IMR-90 (cell line): ENCODE measurements at regions not wholly inside any gene's neighbourhood (a gene's known extent, or its start where the extent isn't known, plus 50 kb on each side); places are given as distances from the start of the nearest gene placed in this dataset.

Experiments used
- ATAC-seq: fragments of 200-7000 bp; cut with Tn5 transposase; 2 replicates; pipeline ENCODE4 v1.9.1; 2020; ENCODE audit warnings: low read depth, mild to moderate bottlenecking, moderate library complexity
- BruUV-seq: library from RNA; stranded (reverse); fragments of 400-500 nt; replicated peaks from 2 replicates; lab custom pipeline; 2021; lab: Mats Ljungman, UMichigan
- CTCF ChIA-PET: fragments of 300-600 bp; formaldehyde crosslinking; extraction: SDS; loops from one replicate; lab custom pipeline; 2021; ENCODE audit warnings: antibody characterized with exemption; lab: Yijun Ruan, JAX
- POLR2A ChIA-PET: fragments of 300-600 bp; sonication (Branson Sonifier 250); formaldehyde crosslinking; loops from one replicate; lab custom pipeline; 2022; ENCODE audit warnings: antibody characterized with exemption; ENCODE audit not compliant: unreplicated experiment; lab: Charles Lee
- DNase-seq: peaks from one replicate; pipeline ENCODE4 v3.0.0; 2013
- H2AFZ ChIP-seq: replicated peaks from 2 replicates; pipeline ENCODE3; 2013; ENCODE audit warnings: low read length, mild to moderate bottlenecking; ENCODE audit not compliant: poor library complexity
- H2AK5ac ChIP-seq: 2 replicates; pipeline ENCODE4 v1.6.1; 2013; ENCODE audit warnings: low read depth, low read length, inconsistent platforms
- H2AK9ac ChIP-seq: replicated peaks from 2 replicates; pipeline ENCODE3; 2013; ENCODE audit warnings: mild to moderate bottlenecking, low read depth, low read length, moderate library complexity; ENCODE audit not compliant: poor library complexity
- H2BK120ac ChIP-seq: 2 replicates; pipeline ENCODE4 v1.6.1; 2013; ENCODE audit warnings: low read depth, low read length, inconsistent platforms
- H2BK15ac ChIP-seq: 3 replicates; pipeline ENCODE4 v1.6.1; 2013; ENCODE audit warnings: low read depth, low read length, inconsistent platforms
- H2BK20ac ChIP-seq: 2 replicates; pipeline ENCODE4 v1.6.1; 2013; ENCODE audit warnings: low read depth, mild to moderate bottlenecking, inconsistent platforms, low read length, moderate library complexity
- H2BK5ac ChIP-seq: 2 replicates; pipeline ENCODE4 v1.6.1; 2013; ENCODE audit warnings: mild to moderate bottlenecking, low read depth, low read length, inconsistent platforms; ENCODE audit not compliant: poor library complexity, severe bottlenecking
- H3K14ac ChIP-seq: replicated peaks from 2 replicates; pipeline ENCODE4 v1.6.1; 2013; ENCODE audit warnings: low read depth, low read length, inconsistent platforms
- H3K18ac ChIP-seq: 2 replicates; pipeline ENCODE4 v1.6.1; 2013; ENCODE audit warnings: low read depth, low read length, control low read depth
- H3K23ac ChIP-seq: 2 replicates; pipeline ENCODE4 v1.6.1; 2013; ENCODE audit warnings: low read depth, low read length, inconsistent platforms
- H3K27ac ChIP-seq: 2 replicates; pipeline ENCODE4 v1.5.1; 2013; ENCODE audit warnings: mild to moderate bottlenecking, control low read depth, low read length; ENCODE audit not compliant: insufficient read depth
- H3K27me3 ChIP-seq: 2 replicates; pipeline ENCODE4 v1.6.1; 2013; ENCODE audit warnings: low read length; ENCODE audit not compliant: control insufficient read depth, insufficient read depth
- H3K36me3 ChIP-seq: 2 replicates; pipeline ENCODE4 v1.6.1; 2013; ENCODE audit warnings: low read length, mixed read lengths; ENCODE audit not compliant: control insufficient read depth, insufficient read depth
- H3K4ac ChIP-seq: 2 replicates; pipeline ENCODE4 v1.6.1; 2013; ENCODE audit warnings: low read depth, low read length, inconsistent platforms
- H3K4me1 ChIP-seq: 2 replicates; pipeline ENCODE4 v1.6.1; 2013; ENCODE audit warnings: low read length, mixed read lengths; ENCODE audit not compliant: control insufficient read depth, insufficient read depth
- H3K4me2 ChIP-seq: 2 replicates; pipeline ENCODE4 v1.6.1; 2013; ENCODE audit warnings: low read depth, mild to moderate bottlenecking, control low read depth, low read length, moderate library complexity
- H3K4me3 ChIP-seq: 2 replicates; pipeline ENCODE4 v1.5.1; 2013; ENCODE audit warnings: low read depth, mild to moderate bottlenecking, control low read depth, low read length, moderate library complexity; ENCODE audit not compliant: insufficient read depth
- H3K56ac ChIP-seq: 2 replicates; pipeline ENCODE4 v1.6.1; 2013; ENCODE audit warnings: low read length, inconsistent platforms; ENCODE audit not compliant: insufficient read depth; ENCODE audit errors: extremely low read depth
- H3K79me1 ChIP-seq, 2 experiments: 2 replicates each; pipeline ENCODE4 v1.6.1; 2013; ENCODE audit warnings: low read length in 2 of 2, inconsistent platforms in 1 of 2, low read depth in 1 of 2
- H3K9ac ChIP-seq: 2 replicates; pipeline ENCODE4 v1.6.1; 2013; ENCODE audit warnings: low read depth, low read length, control low read depth
- H3K9me1 ChIP-seq: 2 replicates; pipeline ENCODE4 v1.6.1; 2013; ENCODE audit warnings: low read length, inconsistent platforms; ENCODE audit not compliant: insufficient read depth
- H3K9me3 ChIP-seq: 2 replicates; pipeline ENCODE4 v1.6.1; 2013; ENCODE audit warnings: low read length; ENCODE audit not compliant: control insufficient read depth, insufficient read depth
- H4K20me1 ChIP-seq: 2 replicates; pipeline ENCODE4 v1.6.1; 2013; ENCODE audit warnings: low read length, inconsistent platforms; ENCODE audit not compliant: insufficient read depth
- H4K5ac ChIP-seq: 2 replicates; pipeline ENCODE4 v1.6.1; 2013; ENCODE audit warnings: mild to moderate bottlenecking, low read depth, low read length, control low read depth
- H4K8ac ChIP-seq, 2 experiments: 2 replicates each; pipeline ENCODE4 v1.6.1; 2013; ENCODE audit warnings: low read depth in 2 of 2, low read length in 2 of 2, control low read depth in 1 of 2, inconsistent platforms in 1 of 2
- H4K91ac ChIP-seq: 2 replicates; pipeline ENCODE4 v1.6.1; 2013; ENCODE audit warnings: low read depth, low read length, inconsistent platforms; ENCODE audit not compliant: insufficient read depth
- BHLHE40 ChIP-seq: fragments of 150-350 bp; IDR thresholded peaks from 2 replicates; pipeline ENCODE4 v1.6.1; 2016; ENCODE audit warnings: mild to moderate bottlenecking, low read depth, low read length
- FOS ChIP-seq: fragments of 150-350 bp; IDR thresholded peaks from 2 replicates; pipeline ENCODE4 v1.6.1; 2016; ENCODE audit warnings: low read depth, low read length
- NFE2L2 ChIP-seq: fragments of 150-350 bp; IDR thresholded peaks from 2 replicates; pipeline ENCODE4 v1.6.1; 2016; ENCODE audit warnings: low read depth, mild to moderate bottlenecking, low read length
- WGBS, 2 experiments: methylation state at CpG; one replicate each; pipeline versions ENCODE4 v1.1.5 to v1.1.7; 2013; ENCODE audit warnings: missing lambda C conversion rate in 2 of 2; ENCODE audit not compliant: insufficient read length in 1 of 2; ENCODE audit errors: extremely low coverage in 2 of 2; 5-methylcytosine and 5-hydroxymethylcytosine counted together
- dilution Hi-C: fragments of 300-500 bp; cut with HindIII; formaldehyde crosslinking; loops from one replicate; pipeline ENCODE4 v1.14.3; 2018; ENCODE audit warnings: low sequenced_read_pairs; ENCODE audit not compliant: unreplicated experiment
- in situ Hi-C: fragments of 300-500 bp; cut with MboI; formaldehyde crosslinking; loops from 3 replicates; pipeline ENCODE4 v1.14.3; 2019; ENCODE audit warnings: low sequenced_read_pairs, inconsistent platforms, mixed read lengths
- intact Hi-C: fragments of 100-400 bp; cut with micrococcal nuclease; formaldehyde crosslinking; loops from 2 replicates; pipeline ENCODE4 v1.10.0; 2022

DNA sequence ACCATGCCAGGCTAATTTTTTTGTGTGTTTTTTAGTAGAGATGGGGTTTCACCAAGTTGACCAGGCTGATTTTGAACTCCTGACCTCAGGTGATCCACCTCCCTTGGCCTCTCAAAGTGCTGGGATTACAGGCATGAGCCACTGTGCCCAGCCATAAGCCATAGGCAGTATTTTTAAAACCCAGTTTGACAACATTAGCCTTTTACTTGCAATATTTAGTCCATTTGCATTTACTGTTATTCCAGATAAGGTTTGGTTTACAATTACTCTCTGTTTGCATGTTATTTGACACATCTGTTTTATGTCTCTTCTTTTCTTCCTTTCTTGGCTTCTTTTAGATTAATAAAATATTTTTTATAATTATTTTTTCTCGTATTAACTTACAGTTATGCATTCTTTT is 83.6 kb upstream of the EPHB3 start:
- no peak overlapping the region for H3K4ac ChIP-seq
- H3K18ac ChIP-seq, result no peak overlapping the region
- TF ChIP-seq NFE2L2 (no peak), BHLHE40 (no peak), FOS (no peak)
- ATAC-seq (no peak), DNase-seq (no peak)
- in situ Hi-C loops, result no loop called here
- no peak overlapping the region for H3K14ac ChIP-seq
- ChIA-PET CTCF (no interaction called here), POLR2A (no interaction called here)
- no peaks in the 10 kb centered on the region for H3K36me3 ChIP-seq
- no TSS peak for BruUV-seq
- no peak overlapping the region for H4K5ac ChIP-seq
- no peak overlapping the region for H2AK5ac ChIP-seq
- H4K8ac ChIP-seq, result no peak overlapping the region
- H3K4me3 ChIP-seq, result no peak overlapping the region
- H3K23ac ChIP-seq, result no peak overlapping the region
- no peak overlapping the region for H2AFZ ChIP-seq
- no peak overlapping the region for H3K9ac ChIP-seq
- no peak overlapping the region for H2AK9ac ChIP-seq
- H2BK120ac ChIP-seq, result no peak overlapping the region
- no peaks in the 10 kb centered on the region for H3K79me1 ChIP-seq
- H3K4me2 ChIP-seq, result no peak overlapping the region
- no peak overlapping the region for H3K27ac ChIP-seq
- intact Hi-C loops, result loop anchor here (5.0 kb wide), 1 partner anchor 49 kb away; no protein-coding TSS in a partner anchor
- H3K9me3 ChIP-seq, result no peaks in the 10 kb centered on the region
- WGBS, 2 experiments, result no CpG with 5 or more reads among the region's 1 CpG
- H4K91ac ChIP-seq, result no peak overlapping the region
- H2BK5ac ChIP-seq, result no peak overlapping the region
- H3K4me1 ChIP-seq, result no peaks in the 10 kb centered on the region
- H3K9me1 ChIP-seq, result no peaks in the 10 kb centered on the region
- H4K20me1 ChIP-seq, result no peaks in the 10 kb centered on the region
- no peak overlapping the region for H3K56ac ChIP-seq
- dilution Hi-C loops, result no loop called here
- no peak overlapping the region for H2BK15ac ChIP-seq
- peaks cover 37% of the 10 kb centered on the region for H3K27me3 ChIP-seq
- H2BK20ac ChIP-seq, result no peak overlapping the region
